ENCODE measurements at regions not wholly inside any gene's neighbourhood (a gene's known extent, or its start where the extent isn't known, plus 50 kb on each side); places are given as distances from the start of the nearest gene placed in this dataset.

GRCh38 chr14:98945611-98946570 is 326.1 kb downstream of the BCL11B start:
- no peak for DNase-seq

DNA sequence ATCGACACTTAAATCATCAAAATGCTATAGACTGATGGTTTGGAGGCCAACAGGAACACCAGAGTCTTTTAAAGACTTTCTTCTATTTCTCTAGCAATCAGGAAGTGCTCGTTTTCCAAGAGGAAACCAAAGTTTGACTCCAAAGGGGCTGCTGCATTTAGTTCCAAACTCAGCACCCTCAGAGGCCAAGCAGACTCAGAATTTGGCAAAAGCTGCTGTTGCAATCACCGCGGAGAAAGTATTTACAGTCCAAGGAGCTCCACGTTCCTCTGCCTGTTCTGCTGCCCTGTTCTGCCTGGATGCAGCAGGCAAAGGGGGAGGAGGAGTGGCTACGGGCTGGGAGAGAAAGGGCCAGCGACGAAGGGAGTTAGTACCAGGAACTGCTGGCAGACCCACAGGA is 325.1 kb downstream of the BCL11B start:
- no peak for DNase-seq

GRCh38 chr14:98947911-98948595 is 323.9 kb downstream of the BCL11B start:
- DNase-seq: no peak

DNA sequence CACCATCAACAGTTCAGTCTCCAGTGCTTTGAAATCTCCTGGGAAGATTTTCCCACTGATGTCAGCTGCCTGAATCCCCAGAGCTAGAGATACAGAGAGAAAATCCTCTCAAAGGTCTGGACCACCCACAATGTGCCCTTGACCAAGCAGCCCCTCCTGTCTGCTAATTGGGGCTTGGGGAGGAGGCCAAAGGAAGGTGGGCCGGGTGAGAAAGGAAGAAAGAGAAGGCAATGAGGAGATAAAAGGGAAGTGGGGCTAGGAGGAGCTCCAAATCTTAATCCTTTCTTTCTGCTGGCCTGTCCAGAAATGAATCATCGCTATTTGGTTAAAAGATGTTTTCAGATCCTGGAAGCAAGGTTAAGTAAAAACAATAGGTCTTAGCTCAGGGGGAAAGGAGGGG is 322.9 kb downstream of the BCL11B start:
- no peak for DNase-seq

- no peak for DNase-seq
These were observed 322.4 kb downstream of the BCL11B start for GRCh38 chr14:98949481-98950135.

GRCh38 chr14:98950353-98950895 is 321.6 kb downstream of the BCL11B start:
- DNase-seq: no peak

GRCh38 chr14:98951031-98951430 is 321.0 kb downstream of the BCL11B start:
- no peak for DNase-seq

- DNase-seq: no peak
These were observed 320.4 kb downstream of the BCL11B start for GRCh38 chr14:98951521-98952152.

DNA sequence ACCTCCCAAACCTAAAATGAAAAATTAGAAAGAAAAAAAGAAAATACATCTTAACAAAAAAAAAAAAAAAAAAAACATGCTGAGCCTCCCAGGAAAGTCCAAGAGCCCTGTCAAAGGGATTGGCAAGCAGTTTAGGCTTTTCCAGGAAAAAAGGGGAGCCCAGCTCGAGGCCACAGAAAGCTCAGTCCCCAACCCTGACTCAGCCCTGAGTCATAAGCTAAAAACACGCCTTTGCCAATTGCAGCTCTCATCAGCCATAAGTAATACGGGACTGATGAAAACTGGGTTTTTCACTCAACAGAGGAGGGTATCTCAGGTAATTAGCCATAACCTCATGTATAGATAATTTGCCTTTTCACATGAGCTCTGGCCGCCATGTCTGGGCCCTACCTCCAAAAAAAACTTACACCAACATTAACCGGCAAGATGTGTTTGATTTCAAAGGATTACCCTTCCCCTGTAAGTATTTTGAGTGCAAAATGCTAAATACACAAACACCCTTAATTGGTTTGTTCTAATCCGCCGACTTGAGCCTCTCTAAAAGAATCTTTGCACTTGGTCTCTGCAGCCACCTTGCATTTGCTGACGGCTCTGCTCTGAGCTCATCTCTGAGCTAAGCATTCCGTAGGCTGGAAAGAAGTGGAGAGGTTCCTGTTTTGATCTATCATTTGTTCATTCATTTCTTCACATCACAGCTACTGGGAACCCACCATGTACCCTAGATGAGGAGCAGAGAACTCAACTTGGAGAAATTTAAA is 319.2 kb downstream of the BCL11B start:
- no peak for DNase-seq

DNA sequence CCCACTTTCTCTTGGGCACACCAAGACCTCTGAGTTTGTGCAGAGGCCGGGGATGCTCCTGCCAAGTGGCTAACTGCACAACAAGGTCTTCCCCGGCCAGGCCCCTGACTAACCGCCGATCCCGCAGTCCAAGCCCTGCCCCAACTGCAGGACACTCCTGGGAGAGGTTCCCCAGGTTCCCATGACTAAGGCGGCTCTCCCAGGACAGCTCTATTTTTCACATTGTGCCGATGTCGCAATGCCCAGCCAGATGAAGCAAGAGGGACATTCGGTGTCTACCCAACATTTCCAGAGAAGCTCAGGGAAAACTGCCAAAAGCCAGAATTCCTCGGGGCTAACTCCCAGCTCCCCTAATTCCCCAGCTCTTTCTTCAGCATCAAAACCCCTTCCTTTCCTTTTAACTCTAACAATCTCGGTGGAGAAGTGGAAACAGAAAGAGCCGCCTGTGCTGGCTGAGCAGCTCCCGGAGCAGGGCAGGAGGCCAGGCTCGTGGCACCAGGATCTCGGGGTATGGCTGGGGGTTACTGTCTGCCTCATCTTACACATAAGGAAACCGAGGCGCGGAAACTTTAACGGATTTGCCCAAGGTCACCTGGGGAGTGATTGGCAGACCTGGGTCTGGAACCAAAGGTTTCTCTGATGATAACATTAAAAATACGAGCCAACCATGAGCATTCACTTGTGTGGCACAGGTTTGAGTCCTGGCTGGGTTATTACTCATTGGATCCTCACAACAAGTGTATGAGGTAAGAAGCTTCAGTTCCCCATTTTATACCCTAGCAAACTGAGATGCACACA is 318.2 kb downstream of the BCL11B start:
- DNase-seq: no peak

GRCh38 chr14:98954349-98955000 is 317.5 kb downstream of the BCL11B start:
- DNase-seq: no peak

DNA sequence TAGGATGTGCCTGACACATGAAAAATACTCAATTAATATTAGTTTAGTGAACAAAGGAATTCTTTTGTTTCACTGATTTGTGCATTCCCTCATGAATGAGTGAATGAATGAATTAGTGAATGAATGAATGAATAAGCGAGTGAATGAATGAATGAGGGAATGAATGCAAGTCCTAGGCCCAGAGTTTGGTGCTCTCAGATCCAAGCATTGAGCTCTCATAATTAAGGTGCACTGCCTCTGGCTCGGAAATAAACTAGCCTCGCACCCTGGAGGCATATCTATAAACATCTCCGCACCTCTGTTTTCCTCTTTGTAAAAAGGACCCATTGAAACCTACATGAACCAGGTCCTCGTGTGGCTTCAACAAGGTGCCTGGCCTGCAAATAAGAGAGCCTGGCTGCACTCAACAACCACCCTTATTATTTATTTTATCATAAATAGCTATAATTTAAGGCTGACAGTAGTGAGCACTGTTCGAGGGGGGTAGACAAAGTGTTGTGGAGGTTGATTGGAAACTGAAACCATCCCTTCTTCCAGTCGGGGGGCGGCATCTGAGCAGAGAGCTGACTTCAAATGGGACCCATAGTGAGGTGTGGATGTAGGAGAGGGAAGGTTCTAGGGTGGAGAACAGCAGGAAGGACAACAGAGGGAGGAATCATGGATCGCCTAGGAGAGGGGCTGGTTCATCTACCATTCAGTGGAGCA is 316.8 kb downstream of the BCL11B start:
- DNase-seq: no peak

DNA sequence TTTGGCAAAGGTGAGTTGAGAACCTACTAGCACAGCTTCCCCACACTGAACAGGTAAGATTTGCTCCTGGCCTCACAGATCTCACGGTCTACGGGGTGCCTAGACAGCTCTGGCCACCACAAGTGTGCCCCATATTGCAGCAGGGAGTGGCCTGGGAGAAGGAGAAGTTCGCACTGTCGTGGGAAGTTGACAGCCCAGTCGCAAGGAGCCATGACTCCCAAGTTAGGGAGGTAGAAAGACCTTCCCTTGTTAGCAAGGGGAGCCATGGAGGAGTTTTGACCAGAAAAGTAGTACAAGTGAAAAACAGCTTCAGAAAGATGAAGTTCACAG is 316.3 kb downstream of the BCL11B start:
- DNase-seq: no peak

DNA sequence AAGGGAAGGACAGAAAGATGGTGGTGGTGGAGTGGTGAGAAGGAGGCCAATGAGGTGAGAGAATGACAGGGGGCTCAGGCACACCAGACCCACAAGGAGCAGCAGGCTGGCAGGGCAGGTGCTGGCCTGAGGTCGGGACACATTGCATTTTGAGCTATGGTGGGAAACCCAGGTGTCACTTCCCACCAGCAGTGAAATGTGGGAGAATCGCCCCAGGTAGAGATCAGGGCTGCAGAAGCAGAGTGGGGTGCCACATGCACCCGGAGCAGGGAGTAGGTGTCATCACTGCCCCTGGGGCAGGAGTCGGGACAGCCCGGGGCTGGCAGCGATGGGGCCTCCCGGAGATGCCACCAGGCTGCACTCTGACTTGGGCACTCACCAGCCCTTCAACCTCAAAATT is 315.8 kb downstream of the BCL11B start:
- no peak for DNase-seq

DNA sequence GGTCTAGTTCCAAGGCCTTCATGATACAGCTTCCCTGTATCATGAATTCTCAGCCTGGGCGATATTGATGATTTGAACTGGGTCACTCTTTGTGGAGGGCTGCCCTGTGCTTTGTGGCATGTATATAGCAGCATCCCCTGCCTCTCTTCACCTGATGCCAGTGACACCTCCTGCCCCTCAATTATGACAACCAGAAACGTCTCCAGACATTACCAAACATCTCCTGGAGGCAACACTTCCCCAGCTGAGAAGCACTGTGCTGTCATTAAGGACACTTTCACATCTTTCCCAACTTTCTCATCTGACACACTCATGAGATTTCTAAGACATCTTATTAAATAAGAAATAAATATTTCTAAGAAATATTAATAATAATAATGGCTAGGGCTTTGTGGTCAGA is 315.3 kb downstream of the BCL11B start:
- no peak for DNase-seq

- DNase-seq: no peak
These were observed 314.6 kb downstream of the BCL11B start for GRCh38 chr14:98957211-98958047.

- no peak for DNase-seq
These were observed 313.9 kb downstream of the BCL11B start for GRCh38 chr14:98958048-98958631.

DNA sequence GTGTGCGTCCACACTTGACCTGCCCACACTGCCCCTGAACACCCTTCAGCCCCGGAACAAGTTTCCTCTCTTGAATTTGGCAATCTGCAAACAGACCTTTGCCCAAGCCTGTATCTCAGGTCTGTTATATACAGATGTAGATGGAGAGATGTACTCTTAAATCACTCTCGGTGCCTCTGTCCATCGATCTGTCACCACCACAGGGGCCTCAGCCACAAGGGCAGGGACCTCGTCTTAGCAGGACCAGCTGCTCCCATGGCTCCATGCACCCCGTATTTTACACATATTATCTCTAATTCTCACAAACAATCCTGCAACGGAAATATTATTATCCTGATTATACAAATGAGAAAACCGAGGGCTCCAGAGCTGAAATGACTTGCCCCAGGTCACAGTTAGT is 313.4 kb downstream of the BCL11B start:
- DNase-seq: no peak

DNA sequence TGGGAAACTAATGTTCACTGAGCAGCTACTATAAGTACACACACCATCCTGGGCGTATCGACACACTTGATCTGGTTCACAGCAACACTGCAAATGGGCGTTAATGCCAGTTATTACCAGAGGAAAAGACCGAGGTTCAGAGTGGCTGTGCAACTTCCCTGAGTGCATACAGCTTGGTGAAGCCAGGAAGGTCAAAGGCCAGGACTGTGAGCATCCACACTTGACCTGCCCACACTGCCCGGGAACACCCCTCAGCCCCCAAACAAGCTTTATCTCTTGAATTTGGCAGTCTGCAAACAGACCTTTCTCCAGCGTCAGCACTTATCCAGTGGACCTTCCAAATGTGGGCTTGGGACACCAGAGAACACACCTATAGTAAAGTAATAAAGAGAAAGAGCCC is 312.6 kb downstream of the BCL11B start:
- DNase-seq: no peak
